NCI-H1417 (cell line): ENCODE measurements at regions not wholly inside any gene's neighbourhood (a gene's known extent, or its start where the extent isn't known, plus 50 kb on each side); places are given as distances from the start of the nearest gene placed in this dataset.

Experiments
- DNase-seq, 3 experiments: peaks; one replicate each; lab custom pipeline; 2025; lab: John Stamatoyannopoulos, UW

- peak in 1 of 3 experiments; percentile 61 for DNase-seq
Observed at GRCh38 chr12:58190618-58191017, 249.3 kb downstream of the ATP23 start.

- DNase-seq: no peak
Observed at GRCh38 chr12:58196971-58197370, 255.6 kb downstream of the ATP23 start.

GRCh38 chr12:58202933-58203718 lies 261.8 kb downstream of the ATP23 start:
- DNase-seq: peak in 2 of 3 experiments; percentile 68 to 94

- peak in 1 of 3 experiments; percentile 54 for DNase-seq
Observed at GRCh38 chr12:58204071-58204470, 262.7 kb downstream of the ATP23 start.

- DNase-seq: no peak
Observed at GRCh38 chr12:58206876-58207275, 265.5 kb downstream of the ATP23 start.

- DNase-seq: no peak
Observed at GRCh38 chr12:58211211-58211610, 269.8 kb downstream of the ATP23 start.

- DNase-seq: no peak
Observed at GRCh38 chr12:58217130-58217529, 275.8 kb downstream of the ATP23 start.

- no peak for DNase-seq
Observed at GRCh38 chr12:58224536-58225105, 283.3 kb downstream of the ATP23 start.

GRCh38 chr12:58225203-58225877 lies 284.0 kb downstream of the ATP23 start:
- DNase-seq: no peak

GRCh38 chr12:58233886-58234285 lies 292.5 kb downstream of the ATP23 start:
- peak in 2 of 3 experiments; percentile 12 to 60 for DNase-seq

GRCh38 chr12:58238411-58238810 lies 297.0 kb downstream of the ATP23 start:
- no peak for DNase-seq

GRCh38 chr12:58241099-58241498 lies 299.7 kb downstream of the ATP23 start:
- no peak for DNase-seq

- no peak for DNase-seq
Observed at GRCh38 chr12:58242796-58243630, 301.6 kb downstream of the ATP23 start.

- DNase-seq: peak in 1 of 3 experiments; percentile 16
Observed at GRCh38 chr12:58247633-58248032, 306.3 kb downstream of the ATP23 start.

- DNase-seq: no peak
Observed at GRCh38 chr12:58248599-58248998, 307.2 kb downstream of the ATP23 start.

- DNase-seq: no peak
Observed at GRCh38 chr12:58249610-58250009, 308.2 kb downstream of the ATP23 start.

- DNase-seq: no peak
Observed at GRCh38 chr12:58250077-58250476, 308.7 kb downstream of the ATP23 start.

- DNase-seq: no peak
Observed at GRCh38 chr12:58252914-58253313, 311.5 kb downstream of the ATP23 start.

GRCh38 chr12:58253663-58254062 lies 312.3 kb downstream of the ATP23 start:
- DNase-seq: peak in 1 of 3 experiments; percentile 15

- DNase-seq: peak in 1 of 3 experiments; percentile 32
Observed at GRCh38 chr12:58254463-58255100, 313.2 kb downstream of the ATP23 start.

- DNase-seq: no peak
Observed at GRCh38 chr12:58262796-58263195, 321.4 kb downstream of the ATP23 start.

GRCh38 chr12:58263816-58264215 lies 322.4 kb downstream of the ATP23 start:
- no peak for DNase-seq
